ENCODE measurements at regions not wholly inside any gene's neighbourhood (a gene's known extent, or its start where the extent isn't known, plus 50 kb on each side); places are given as distances from the start of the nearest gene placed in this dataset.

DNA sequence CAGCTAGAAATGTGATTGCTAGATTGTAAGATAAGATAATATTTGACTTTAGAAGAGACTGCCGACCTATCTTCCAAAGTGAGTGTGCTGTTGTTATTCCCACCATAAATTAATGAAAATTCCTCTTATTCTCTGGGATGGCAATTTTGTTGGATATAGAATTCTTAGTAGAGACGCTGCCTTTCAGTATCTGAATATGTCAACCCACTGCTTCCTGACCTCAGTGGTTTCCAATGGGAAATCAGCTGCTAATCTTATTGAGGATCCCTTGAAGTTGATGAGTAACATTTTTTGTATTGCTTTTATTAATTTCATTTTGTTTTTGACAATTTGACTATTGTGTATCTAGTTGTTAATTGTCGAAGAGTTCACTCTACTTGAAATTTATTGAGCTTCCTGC is 313.0 kb downstream of the BMP2 start:
- no peak overlapping the region for H2AFZ ChIP-seq (ENCODE audit: low read length)
- ATAC-seq, result no peak
- H3K79me2 ChIP-seq (ENCODE audit: insufficient read depth, low read length), result no peaks in the 10 kb centered on the region
- H3K9me3 ChIP-seq (ENCODE audit: low read length), result peaks cover 23% of the 10 kb centered on the region; the same call in 1 of the 2 replicates
- H3K4me3 ChIP-seq (replicated peaks in 1 of 3; ENCODE audit: insufficient read depth in 1 of 3, low read depth in 2 of 3, low read length in 3 of 3), result no peak overlapping the region
- intact Hi-C loops (cut with micrococcal nuclease; ENCODE audit: unreplicated experiment) (no loop called here), in situ Hi-C loops (cut with HindIII; ENCODE audit: extremely low pct_ligation_motif_present, low pct_unique_long_range_greater_than_20kb) (no loop called here)
- FAIRE-seq, result no peak
- no peak overlapping the region for H3K9ac ChIP-seq (ENCODE audit: insufficient read depth, low read depth, low read length)
- no peaks in the 10 kb centered on the region for H4K20me1 ChIP-seq (ENCODE audit: insufficient read depth, low read length)
- H3K4me1 ChIP-seq (ENCODE audit: insufficient read depth, low read length), result no peaks in the 10 kb centered on the region
- CTCF ChIA-PET (ENCODE audit: low intra/inter-chr PET ratio, low total read pairs), result no interaction called here
- no peak for DNase-seq (ENCODE audit: low spot score)
- under 1% methylated on average over 3 of the region's 3 CpGs for WGBS (ENCODE audit: low lambda C conversion rate)
- no TSS peak for BruUV-seq (replicated peaks)
- H3K27me3 ChIP-seq (ENCODE audit: control insufficient read depth in 1 of 2, insufficient read depth in 2 of 2, low read length in 2 of 2), result no peaks in the 10 kb centered on the region
- no peak overlapping the region for H3K4me2 ChIP-seq (ENCODE audit: low read depth, low read length)
- POLR2A ChIA-PET, result no interaction called here
- no peaks in the 10 kb centered on the region for H3K36me3 ChIP-seq (replicated peaks in 1 of 2; ENCODE audit: control insufficient read depth in 1 of 2, insufficient read depth in 2 of 2, low read length in 2 of 2)
- H3K27ac ChIP-seq (ENCODE audit: extremely low read length, insufficient read depth, low read length), result no peak overlapping the region
- TF ChIP-seq XRCC5 (optimal IDR thresholded peaks at IDR 0.05; ENCODE audit: low read length), result no peak
- TF ChIP-seq, protein P1, sequence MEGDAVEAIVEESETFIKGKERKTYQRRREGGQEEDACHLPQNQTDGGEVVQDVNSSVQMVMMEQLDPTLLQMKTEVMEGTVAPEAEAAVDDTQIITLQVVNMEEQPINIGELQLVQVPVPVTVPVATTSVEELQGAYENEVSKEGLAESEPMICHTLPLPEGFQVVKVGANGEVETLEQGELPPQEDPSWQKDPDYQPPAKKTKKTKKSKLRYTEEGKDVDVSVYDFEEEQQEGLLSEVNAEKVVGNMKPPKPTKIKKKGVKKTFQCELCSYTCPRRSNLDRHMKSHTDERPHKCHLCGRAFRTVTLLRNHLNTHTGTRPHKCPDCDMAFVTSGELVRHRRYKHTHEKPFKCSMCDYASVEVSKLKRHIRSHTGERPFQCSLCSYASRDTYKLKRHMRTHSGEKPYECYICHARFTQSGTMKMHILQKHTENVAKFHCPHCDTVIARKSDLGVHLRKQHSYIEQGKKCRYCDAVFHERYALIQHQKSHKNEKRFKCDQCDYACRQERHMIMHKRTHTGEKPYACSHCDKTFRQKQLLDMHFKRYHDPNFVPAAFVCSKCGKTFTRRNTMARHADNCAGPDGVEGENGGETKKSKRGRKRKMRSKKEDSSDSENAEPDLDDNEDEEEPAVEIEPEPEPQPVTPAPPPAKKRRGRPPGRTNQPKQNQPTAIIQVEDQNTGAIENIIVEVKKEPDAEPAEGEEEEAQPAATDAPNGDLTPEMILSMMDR (CRISPR knock-in tag; IDR thresholded peaks at IDR 0.05), result no peak
- TF ChIP-seq RFXAP (CRISPR knock-in tag; IDR thresholded peaks at IDR 0.05; ENCODE audit: borderline replicate concordance), result no peak
- no peak for TF ChIP-seq ZNF652 (CRISPR knock-in tag; IDR thresholded peaks at IDR 0.05; ENCODE audit: borderline replicate concordance, low read depth)
- TF ChIP-seq, protein P2, sequence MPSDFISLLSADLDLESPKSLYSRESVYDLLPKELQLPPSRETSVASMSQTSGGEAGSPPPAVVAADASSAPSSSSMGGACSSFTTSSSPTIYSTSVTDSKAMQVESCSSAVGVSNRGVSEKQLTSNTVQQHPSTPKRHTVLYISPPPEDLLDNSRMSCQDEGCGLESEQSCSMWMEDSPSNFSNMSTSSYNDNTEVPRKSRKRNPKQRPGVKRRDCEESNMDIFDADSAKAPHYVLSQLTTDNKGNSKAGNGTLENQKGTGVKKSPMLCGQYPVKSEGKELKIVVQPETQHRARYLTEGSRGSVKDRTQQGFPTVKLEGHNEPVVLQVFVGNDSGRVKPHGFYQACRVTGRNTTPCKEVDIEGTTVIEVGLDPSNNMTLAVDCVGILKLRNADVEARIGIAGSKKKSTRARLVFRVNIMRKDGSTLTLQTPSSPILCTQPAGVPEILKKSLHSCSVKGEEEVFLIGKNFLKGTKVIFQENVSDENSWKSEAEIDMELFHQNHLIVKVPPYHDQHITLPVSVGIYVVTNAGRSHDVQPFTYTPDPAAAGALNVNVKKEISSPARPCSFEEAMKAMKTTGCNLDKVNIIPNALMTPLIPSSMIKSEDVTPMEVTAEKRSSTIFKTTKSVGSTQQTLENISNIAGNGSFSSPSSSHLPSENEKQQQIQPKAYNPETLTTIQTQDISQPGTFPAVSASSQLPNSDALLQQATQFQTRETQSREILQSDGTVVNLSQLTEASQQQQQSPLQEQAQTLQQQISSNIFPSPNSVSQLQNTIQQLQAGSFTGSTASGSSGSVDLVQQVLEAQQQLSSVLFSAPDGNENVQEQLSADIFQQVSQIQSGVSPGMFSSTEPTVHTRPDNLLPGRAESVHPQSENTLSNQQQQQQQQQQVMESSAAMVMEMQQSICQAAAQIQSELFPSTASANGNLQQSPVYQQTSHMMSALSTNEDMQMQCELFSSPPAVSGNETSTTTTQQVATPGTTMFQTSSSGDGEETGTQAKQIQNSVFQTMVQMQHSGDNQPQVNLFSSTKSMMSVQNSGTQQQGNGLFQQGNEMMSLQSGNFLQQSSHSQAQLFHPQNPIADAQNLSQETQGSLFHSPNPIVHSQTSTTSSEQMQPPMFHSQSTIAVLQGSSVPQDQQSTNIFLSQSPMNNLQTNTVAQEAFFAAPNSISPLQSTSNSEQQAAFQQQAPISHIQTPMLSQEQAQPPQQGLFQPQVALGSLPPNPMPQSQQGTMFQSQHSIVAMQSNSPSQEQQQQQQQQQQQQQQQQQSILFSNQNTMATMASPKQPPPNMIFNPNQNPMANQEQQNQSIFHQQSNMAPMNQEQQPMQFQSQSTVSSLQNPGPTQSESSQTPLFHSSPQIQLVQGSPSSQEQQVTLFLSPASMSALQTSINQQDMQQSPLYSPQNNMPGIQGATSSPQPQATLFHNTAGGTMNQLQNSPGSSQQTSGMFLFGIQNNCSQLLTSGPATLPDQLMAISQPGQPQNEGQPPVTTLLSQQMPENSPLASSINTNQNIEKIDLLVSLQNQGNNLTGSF (CRISPR knock-in tag; IDR thresholded peaks at IDR 0.05), result no peak
- TF ChIP-seq HES4 (CRISPR knock-in tag; IDR thresholded peaks at IDR 0.05; ENCODE audit: borderline replicate concordance), result no peak
- TF ChIP-seq FOSL1 (CRISPR knock-in tag; IDR thresholded peaks at IDR 0.05; ENCODE audit: borderline replicate concordance), result no peak
- no peak for TF ChIP-seq ZNF343 (CRISPR knock-in tag; IDR thresholded peaks at IDR 0.05)
- no peak for TF ChIP-seq MXI1 (IDR thresholded peaks at IDR 0.05; ENCODE audit: borderline replicate concordance, low read depth, low read length)
- TF ChIP-seq MTF1 (CRISPR knock-in tag; IDR thresholded peaks at IDR 0.05), result no peak
- TF ChIP-seq GATAD1 (CRISPR knock-in tag; IDR thresholded peaks at IDR 0.05), result no peak
- no peak for TF ChIP-seq ZNF75D (CRISPR knock-in tag; IDR thresholded peaks at IDR 0.05; ENCODE audit: borderline replicate concordance)
- no peak for TF ChIP-seq PHF8 (CRISPR knock-in tag; IDR thresholded peaks at IDR 0.05)
- TF ChIP-seq, protein P3, sequence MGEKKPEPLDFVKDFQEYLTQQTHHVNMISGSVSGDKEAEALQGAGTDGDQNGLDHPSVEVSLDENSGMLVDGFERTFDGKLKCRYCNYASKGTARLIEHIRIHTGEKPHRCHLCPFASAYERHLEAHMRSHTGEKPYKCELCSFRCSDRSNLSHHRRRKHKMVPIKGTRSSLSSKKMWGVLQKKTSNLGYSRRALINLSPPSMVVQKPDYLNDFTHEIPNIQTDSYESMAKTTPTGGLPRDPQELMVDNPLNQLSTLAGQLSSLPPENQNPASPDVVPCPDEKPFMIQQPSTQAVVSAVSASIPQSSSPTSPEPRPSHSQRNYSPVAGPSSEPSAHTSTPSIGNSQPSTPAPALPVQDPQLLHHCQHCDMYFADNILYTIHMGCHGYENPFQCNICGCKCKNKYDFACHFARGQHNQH (CRISPR knock-in tag; IDR thresholded peaks at IDR 0.05), result no peak
- TF ChIP-seq ZBTB8A (CRISPR knock-in tag; IDR thresholded peaks at IDR 0.05; ENCODE audit: borderline replicate concordance, low read depth), result no peak
- no peak for TF ChIP-seq AKAP8 (CRISPR knock-in tag; IDR thresholded peaks at IDR 0.05)
- no peak for TF ChIP-seq ZKSCAN8 (CRISPR knock-in tag; IDR thresholded peaks at IDR 0.05; ENCODE audit: borderline replicate concordance)
- TF ChIP-seq ZNF333 (CRISPR knock-in tag; IDR thresholded peaks at IDR 0.05; ENCODE audit: borderline replicate concordance), result no peak
